Stimulated activated CD4-positive, alpha-beta T cell treated with anti-CD3 and anti-CD28 coated beads, TNF-alpha, amount 100 ng/mL, for 48 hours (primary cell): ENCODE measurements at regions not wholly inside any gene's neighbourhood (a gene's known extent, or its start where the extent isn't known, plus 50 kb on each side); places are given as distances from the start of the nearest gene placed in this dataset.
A peak's percentile ranks its signal among the peaks of the same experiment; 100 is the strongest.

Experiments used
- DNase-seq, 3 donors: peaks; one replicate each; pipeline ENCODE4 v3.0.0-alpha.2; 2020; ENCODE audit warnings: low read depth in 3 of 3

DNA sequence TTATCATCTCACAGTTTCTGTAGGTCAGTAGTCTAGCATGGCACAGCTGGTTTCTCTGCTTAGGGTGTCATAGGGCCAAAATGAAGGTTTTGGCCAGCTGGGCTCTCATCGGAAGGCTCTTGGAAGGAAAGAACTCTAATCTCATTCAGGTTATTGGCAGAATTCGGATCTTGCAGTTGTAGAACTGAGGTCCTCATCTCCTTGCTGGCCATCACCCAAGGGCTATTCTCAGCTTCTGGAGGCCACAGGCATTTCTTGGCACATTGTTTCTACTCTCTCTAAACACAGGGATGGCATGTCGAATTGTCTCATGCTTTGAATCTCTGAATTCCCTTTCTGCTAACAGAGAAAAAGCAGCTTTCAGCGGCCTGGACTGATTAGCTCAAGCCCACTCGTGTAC lies 258.0 kb upstream of the SMARCA2 start:
- DNase-seq, result no peak

DNA sequence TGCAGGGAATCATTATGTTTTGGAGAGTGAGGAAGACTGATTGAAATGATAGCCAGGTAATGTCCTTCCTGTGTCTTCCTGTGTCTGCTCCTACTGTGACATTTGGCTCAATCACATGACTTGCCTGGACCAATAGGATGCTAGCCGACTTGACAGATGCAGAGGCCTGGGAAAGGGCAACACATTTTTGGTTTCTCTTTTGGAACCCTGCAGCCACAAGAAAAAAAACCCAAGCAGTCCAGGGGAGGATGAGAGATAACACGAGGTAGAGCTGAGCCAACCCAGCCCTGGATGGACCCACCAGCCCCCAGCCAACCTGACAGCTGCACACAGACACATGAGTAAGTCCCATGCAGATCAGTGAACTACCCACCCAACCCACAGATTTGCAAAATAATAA lies 256.1 kb upstream of the SMARCA2 start:
- no peak for DNase-seq

DNA sequence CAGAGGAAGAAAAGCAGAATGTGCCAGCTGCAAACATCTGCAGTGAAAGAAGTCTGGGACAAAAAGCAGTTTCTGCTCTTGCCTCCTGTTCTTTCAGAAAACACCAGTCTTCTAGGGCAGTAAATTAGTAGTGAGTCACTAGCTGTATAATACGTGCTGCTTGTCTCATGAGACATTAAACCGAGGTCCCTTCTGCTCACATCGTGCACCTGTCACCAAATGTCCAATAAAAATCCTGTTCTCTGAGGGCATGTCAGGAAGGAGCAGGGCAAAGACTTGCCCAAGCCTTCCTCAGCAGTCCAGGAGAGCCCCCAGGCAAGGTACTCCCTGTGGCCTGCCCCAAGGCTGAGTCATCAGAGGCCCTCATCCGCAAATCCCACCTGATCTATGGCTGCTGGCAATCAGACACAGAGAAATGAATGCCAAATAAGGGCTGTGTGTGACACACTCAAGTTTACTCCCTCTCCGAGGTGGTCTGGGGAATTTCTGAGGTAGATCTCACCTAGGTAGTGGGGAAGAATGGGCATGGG lies 255.3 kb upstream of the SMARCA2 start:
- DNase-seq, result no peak

DNA sequence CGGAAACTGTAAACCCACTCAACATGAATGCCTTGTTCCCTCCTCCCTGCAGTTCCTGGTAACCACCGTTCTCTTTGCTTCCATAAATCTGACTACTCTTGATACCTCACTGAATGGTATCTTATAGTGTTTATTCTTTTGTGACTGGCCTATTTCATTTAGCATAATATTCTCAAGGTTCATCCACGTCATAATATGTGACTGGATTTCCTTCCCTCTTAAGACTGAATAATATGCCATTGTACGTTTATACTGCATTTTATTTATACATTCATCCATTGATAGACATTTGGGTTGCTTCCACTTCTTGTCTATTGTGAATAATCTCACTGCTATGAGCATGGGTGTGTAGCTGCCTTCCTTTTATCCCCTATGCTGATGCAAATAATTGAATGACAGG lies 253.3 kb upstream of the SMARCA2 start:
- DNase-seq, result no peak

DNA sequence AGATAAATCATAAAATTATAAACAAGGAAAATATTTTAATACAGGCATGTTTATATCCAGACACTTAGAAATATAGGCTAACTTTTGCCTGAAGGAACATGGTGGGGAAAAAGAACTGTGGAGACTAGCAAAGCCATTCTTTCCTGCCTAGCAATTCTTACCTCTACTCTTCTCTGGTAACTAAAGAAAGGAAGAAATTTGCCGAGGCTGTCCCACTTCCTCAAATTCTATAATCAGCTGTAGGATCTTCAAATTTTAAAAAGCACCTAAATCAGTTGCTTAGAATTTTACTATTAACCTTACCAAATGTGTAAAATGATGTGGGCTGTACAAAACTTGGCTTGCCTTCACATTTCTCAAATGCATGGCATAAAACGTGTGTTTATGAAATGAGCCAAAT lies 249.1 kb upstream of the SMARCA2 start:
- DNase-seq, result no peak

DNA sequence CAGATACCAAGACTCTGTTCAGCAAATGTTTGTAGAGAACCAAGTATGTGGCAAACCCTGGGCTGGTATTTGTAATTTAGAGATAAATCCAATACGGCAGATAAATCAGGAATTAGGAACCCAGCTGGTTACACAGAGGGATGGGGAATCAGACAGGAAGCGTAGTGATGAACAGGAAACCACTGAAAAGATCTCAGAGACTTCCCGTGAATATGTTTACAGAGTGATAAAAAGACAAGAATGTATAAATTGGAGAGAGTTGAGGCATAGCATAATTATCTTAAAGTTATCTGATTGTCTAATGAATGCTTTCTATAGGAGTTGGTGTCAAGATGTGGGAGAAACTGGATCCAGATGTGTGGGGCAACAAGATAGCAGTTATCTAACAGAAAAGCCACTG lies 246.6 kb upstream of the SMARCA2 start:
- DNase-seq, result no peak

DNA sequence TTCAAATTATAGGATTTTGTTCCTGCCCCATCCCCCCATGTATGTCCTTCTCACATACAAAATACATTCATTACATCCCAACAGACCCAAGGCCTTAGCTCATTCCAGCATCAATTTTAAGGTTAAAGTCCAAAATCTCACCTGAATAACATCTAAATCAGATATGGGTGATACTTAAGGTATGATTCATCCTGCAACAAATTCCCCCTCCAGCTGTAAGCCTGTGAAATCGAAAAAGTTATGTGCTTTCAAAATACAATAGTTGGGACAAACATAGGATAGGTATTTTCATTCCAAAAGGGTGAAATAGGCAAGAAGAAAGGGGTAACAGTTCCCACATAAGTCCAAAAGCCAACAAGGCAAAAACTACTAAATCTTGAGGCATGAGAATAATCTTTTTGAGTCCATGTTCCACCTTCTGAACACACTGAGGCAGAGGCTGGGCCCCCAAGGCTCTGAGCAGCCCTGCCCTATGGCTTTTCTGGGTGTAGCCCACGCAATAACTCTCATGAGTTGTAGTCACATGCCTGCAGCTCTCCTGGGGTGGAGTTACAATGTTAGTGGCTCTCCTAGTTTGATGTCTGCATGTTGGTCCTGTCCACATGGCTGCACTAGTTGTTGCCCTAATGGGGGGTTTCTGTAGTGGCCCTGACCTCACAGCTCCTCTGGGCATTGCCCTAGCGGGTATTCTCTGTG lies 243.9 kb upstream of the SMARCA2 start:
- no peak for DNase-seq

DNA sequence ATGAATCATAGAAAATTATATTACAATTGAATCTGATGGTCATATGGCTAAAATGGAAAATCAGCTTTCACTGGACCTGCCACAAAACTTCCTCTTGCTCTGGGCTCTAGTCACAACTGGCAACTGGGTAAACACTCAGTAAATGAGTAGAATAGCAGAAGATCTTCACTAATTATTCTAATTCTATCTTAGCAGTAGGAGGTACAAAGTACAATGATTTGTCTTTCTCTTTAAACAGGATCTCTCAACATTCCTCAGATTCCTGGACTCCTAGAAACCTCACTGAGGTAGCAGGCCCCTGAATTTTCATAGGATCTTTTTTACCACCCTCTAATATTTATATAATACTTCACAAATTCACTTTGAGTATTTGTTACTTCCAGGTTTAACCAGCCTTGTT lies 239.9 kb upstream of the SMARCA2 start:
- DNase-seq, result no peak

DNA sequence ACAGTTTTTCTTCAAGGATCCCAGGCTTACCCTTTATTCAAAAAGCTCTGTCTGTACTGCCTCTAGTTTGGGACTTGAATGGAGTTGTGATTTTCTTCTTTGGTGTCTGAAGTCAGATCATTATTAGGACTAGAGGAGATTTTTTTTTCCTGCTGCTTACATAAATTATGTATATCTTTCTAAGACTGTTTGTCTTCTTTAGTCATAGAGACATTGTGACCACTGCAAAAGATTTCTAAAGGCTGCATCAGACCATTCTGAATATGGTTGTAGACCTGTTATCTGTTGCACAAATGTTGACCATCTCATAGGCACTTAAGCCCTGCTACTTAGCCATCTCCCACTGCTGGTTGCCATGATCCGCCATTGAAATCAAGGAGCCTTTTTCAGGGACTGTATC lies 238.5 kb upstream of the SMARCA2 start:
- no peak for DNase-seq

DNA sequence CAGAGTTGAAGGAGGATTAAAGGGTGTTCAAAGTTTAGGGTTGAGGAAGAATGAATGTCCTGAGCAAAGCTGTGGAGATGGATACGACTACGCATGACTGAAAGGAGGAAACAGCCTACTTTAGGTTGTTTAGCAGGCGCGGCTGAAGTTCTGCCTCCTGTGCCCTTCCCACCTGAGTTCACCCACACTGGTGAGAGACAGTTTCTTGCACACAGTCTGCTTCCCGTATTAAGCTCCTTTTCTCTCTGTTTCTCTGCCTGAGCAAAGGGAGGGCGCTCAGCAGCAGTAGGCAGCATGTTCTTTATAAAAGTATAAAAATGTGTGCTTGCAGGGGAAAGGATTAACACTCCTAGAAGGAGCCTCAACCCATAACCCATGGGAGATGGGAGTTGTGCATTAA lies 224.0 kb upstream of the SMARCA2 start:
- DNase-seq, result no peak

DNA sequence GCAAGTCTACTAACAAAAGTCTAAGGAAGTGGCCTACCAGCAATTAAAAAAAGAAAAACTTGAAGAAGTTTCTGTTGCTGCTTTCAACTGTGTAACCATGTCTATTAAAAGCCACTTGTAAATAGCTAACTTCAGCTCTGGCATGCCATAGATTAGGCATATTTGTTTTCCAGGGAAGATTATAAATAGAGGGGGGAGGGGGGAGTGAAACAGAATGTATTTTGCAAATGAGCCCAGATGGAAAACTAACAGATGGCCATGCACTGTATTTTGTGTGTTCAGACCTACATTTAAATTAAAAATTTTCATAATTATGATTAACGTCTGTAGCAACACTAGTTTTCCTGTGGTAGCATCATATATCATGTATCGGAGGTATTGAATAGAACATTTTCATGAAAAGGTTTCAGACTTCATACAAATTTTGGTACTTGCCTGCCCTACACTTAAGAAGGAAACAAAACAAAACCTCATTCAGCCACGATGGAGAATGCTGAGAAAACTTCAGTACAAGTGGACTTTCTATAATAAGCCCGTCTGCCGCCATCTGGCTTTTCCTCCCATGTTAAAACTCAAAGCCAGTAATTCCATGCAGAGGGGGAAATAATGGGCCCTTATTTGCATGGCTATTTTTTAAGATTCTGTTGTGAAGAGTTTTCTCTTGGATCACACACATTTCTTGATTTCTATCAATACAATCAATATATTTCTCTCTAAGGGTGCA lies 220.4 kb upstream of the SMARCA2 start:
- DNase-seq, result no peak

DNA sequence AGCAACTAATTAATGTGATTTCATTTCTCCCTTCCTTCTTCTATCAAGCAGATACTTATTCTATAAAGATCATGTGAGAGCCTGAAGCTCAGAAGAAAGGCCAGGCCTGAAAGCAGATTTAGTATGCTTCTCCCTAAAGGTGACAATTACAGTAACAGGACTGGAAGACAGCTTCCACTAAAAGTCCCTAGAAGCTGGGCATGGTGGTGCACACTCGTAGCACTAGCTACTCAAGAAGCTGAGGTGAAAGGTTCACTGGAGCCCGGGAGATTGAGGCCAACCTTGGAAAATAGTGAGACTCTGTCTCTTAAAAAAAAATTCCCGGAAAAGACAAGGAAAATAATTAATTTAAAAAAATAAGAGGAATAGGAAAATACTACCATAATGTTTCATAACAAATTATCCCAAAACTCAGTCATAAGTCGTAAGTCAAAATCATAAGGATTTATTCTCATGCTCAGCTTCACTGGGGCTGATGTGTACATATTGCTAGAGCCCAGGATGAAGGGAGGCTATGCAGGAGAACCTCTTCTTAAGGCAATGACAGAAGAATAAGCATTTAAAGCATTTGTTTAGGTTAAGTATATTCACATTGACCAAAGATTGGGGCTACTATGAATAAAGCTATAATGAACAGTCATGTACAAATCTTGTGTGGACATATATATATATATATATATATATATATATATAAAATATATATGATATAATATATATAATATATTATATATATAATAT lies 210.8 kb upstream of the SMARCA2 start:
- DNase-seq, result no peak

DNA sequence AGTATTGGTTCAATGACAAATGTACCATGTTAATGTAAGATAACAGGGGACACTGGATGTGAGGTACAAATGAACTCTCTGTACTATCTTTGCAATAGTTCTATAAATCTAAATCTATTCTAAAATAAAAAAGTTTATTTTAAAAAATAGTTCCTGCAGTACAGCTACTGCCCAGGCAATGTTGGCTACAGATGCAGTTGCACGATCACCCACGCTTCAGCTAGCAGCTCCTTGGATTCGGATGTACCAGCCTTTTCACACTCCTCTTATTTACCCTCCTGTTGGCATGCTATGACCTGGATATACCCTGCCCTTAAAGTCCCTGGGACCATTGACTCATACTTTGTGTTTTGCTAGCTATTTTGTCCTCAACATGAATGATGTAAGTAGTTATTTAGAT lies 185.4 kb upstream of the SMARCA2 start:
- DNase-seq, result no peak

DNA sequence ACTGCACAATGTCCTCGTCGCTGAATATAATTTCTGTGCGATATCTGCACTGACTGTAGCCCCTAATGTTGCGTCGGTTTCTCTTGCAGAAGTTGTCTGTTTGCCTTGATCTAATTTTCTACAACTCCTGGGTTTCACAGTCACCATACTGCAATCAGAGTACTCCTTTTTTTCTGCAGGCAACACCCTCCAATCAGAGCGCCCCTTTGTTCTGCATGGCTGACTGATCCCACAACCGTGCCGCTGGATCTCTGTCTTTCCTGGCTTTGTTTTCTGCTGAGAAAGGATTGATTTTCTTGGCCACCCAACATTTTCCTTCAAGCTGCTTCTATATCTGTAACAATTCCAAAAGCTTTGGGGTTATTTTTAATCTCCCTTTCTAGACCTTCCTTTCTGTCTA lies 182.2 kb upstream of the SMARCA2 start:
- no peak for DNase-seq

DNA sequence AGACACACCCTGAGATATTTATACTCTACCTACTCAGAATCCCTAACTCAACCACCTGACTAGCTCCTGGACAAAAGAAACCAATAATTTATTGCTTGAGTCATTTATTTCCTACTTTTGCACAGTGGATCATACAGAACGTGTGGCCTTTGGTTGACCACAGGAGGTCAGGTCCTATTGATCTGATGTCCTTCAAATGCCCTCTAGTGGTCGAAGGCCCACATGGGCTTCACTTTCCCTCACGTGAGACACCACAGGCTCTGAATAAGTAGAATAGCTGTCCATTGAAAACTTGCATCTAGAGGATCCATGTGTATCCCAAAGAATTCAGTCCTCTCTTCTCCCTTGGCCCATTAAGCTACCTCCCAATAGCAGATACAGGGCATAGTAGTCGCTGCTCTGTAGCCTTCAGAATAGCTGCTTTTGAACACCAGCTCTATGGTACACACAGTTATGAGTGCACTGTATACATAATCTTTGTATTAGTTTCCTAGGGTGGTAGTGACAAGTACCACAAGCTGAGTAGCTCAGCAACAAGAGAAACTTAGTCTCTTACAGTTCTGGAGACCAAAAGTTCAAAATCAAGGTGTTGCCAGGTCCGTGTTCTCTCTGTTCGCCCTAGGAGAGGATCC lies 177.6 kb upstream of the SMARCA2 start:
- DNase-seq, result no peak

DNA sequence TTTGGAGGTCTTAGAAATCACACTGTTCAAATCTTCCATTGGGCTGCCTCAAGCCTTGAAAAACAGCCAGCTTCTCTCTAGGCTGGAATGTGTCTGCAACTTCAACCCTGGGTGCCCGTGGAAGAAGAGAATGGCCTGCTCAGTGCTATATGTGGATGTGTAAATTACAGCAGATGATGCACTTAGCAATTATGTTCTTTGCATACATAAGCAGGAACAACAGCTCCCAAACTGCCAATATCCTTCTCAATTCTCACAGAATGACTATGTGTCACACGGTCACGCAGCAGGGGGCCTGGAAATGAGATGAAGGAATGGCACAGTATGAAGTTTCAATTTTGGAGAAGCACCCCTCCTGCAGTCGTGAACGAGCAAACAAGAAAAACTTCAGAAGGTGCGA lies 175.2 kb upstream of the SMARCA2 start:
- DNase-seq, result no peak

DNA sequence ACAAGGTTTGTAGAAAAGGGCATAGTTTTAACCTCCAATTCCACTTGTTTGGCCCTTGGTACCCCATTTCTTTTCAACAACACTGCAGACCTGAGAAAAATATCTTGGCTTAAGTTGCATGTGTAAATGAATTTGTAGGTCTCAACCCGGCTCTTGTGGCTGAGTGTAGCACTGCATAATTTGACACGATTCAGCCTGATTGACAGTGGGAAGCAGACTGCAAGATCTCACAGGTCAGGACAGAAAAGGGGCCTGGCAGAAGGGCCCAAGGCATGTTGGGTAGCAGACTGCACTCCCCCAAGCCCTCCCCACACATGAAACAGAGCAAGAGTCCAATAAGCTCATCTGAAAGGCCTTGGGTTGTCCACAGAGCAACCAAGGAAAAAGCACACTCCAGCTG lies 169.7 kb upstream of the SMARCA2 start:
- DNase-seq, result no peak

DNA sequence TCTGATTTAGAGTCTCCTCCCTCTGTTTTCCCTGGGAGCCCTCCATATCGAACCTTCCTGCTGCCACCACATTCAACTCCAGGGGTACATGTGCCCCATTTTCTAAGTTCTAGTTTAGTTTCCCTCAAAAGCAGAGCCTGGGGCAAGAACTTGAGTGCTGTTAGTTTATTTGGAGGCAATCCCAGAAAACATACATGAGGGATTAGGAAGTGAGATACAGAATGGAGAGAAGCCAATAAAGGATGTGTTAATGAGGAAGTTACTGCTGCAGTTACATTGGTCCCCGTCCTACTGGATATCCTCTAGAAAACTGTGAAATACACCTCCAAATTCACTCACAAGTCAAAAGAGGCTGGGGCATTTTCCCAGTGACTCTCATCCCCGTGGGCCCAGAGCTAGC lies 159.4 kb upstream of the SMARCA2 start:
- DNase-seq, result no peak

DNA sequence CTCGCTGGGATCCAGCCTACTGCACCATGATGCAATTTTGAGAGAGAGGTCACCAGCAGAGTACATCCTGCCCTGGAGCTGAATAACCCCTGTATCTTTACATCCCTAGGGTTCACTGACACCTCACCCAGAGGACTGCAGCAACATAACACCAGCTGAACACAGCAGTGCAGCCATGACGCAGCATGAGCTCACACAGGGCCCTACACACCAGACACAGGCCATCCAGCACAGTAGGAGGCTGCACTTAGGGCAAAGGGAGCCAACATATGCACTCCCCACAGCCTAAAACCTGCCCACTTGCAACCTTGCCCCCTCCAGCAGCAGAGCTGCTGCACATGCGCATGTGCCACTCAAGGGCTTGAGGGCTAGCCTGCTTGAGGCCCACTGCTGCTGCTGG lies 157.3 kb upstream of the SMARCA2 start:
- DNase-seq, result no peak

DNA sequence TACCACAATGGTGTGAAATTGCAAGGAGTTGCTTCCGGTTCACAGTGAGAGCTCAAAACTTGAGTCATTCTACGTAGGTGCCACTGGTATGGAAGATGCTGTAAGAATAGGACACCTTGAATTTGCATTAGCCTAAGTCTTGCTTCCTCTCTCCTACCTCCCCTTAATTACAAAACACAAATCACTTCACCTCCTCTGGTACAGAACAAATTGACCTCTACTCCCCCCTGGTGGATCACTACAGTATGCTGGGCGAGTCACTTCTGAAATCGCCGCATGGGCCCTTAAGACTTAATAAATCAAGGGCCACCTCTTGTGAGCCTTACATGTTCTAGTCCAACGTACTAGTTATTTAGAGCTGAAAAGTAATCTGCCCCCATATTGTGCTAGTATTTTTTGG lies 145.3 kb upstream of the SMARCA2 start:
- peak in 1 of 3 donors; percentile 32 for DNase-seq

DNA sequence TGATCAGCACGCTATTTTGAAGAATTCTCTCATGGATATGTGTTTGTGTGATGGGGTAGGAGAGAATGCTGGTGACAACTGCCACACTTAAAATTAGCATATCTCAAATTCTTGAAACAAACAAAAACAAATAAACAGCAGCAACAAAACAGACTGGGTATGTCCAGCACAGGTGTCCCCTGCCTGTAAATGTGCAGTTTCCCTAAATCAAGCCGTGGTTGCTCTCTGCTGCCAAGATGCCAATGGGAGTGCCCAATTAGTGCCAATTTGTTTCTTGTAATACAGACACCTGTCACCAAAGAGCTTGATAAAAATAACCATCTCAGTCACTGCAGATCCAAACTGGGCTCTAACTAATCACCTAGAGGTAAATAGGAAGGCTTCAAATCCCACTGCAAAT lies 144.2 kb upstream of the SMARCA2 start:
- DNase-seq, result no peak
